Type B pancreatic cell (in vitro differentiated cells): ENCODE measurements at regions not wholly inside any gene's neighbourhood (a gene's known extent, or its start where the extent isn't known, plus 50 kb on each side); places are given as distances from the start of the nearest gene placed in this dataset.

Experiments
- DNase-seq: peaks from one replicate; pipeline ENCODE4 v3.0.0; 2021; ENCODE audit warnings: mixed read lengths; ENCODE audit not compliant: unreplicated experiment; ENCODE audit errors: extremely low spot score
- H3K27ac Mint-ChIP-seq: 2 replicates; pipeline ENCODE4 v1.8.0; 2021; ENCODE audit warnings: mild to moderate bottlenecking, mixed read lengths
- H3K27me3 Mint-ChIP-seq: 2 replicates; pipeline ENCODE4 v1.8.0; 2021; ENCODE audit warnings: mixed read lengths
- H3K36me3 Mint-ChIP-seq: 2 replicates; pipeline ENCODE4 v1.8.0; 2021; ENCODE audit warnings: mixed read lengths
- H3K4me1 Mint-ChIP-seq: one replicate; pipeline ENCODE4 v1.8.0; 2021; ENCODE audit warnings: mixed read lengths; ENCODE audit not compliant: unreplicated experiment
- H3K4me3 Mint-ChIP-seq: 2 replicates; pipeline ENCODE4 v1.8.0; 2021; ENCODE audit warnings: mild to moderate bottlenecking, mixed read lengths
- H3K9me3 Mint-ChIP-seq: 2 replicates; pipeline ENCODE4 v1.8.0; 2021; ENCODE audit warnings: mixed read lengths
- TF ChIP-seq, protein P1 (sequence below): fragments of 200-600 bp; sonication (generic); conservative IDR thresholded peaks from 2 replicates; pipeline ENCODE4 v1.5.0; 2021; ENCODE audit warnings: antibody characterized with exemption, mild to moderate bottlenecking

DNA sequence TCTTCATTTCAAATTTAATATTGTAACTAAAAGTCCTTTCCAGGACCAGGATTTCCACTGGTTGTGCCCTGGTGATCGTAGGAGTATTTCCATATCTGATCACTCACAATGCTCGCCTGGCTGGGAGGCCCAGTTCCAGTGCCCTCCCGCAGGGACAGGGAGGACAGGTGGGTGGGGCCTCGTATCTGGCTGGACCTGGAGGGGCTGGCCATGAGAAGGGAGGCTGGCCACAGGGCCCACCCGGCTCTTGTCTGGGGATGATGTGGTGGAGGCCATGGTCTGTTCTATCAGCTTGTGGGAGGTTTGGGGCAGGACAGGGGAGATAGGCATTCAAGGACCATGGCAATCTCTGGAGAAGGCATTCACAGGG is 286.4 kb downstream of the GADD45G start:
- Mint-ChIP-seq H3K9me3 (no peaks in the 10 kb centered on the region), H3K36me3 (no peaks in the 10 kb centered on the region), H3K27me3 (no peaks in the 10 kb centered on the region), H3K27ac (no peak overlapping the region), H3K4me1 (no peaks in the 10 kb centered on the region), H3K4me3 (no peak overlapping the region)
- TF ChIP-seq, protein P1, sequence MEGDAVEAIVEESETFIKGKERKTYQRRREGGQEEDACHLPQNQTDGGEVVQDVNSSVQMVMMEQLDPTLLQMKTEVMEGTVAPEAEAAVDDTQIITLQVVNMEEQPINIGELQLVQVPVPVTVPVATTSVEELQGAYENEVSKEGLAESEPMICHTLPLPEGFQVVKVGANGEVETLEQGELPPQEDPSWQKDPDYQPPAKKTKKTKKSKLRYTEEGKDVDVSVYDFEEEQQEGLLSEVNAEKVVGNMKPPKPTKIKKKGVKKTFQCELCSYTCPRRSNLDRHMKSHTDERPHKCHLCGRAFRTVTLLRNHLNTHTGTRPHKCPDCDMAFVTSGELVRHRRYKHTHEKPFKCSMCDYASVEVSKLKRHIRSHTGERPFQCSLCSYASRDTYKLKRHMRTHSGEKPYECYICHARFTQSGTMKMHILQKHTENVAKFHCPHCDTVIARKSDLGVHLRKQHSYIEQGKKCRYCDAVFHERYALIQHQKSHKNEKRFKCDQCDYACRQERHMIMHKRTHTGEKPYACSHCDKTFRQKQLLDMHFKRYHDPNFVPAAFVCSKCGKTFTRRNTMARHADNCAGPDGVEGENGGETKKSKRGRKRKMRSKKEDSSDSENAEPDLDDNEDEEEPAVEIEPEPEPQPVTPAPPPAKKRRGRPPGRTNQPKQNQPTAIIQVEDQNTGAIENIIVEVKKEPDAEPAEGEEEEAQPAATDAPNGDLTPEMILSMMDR = no peak
- no peak for DNase-seq

DNA sequence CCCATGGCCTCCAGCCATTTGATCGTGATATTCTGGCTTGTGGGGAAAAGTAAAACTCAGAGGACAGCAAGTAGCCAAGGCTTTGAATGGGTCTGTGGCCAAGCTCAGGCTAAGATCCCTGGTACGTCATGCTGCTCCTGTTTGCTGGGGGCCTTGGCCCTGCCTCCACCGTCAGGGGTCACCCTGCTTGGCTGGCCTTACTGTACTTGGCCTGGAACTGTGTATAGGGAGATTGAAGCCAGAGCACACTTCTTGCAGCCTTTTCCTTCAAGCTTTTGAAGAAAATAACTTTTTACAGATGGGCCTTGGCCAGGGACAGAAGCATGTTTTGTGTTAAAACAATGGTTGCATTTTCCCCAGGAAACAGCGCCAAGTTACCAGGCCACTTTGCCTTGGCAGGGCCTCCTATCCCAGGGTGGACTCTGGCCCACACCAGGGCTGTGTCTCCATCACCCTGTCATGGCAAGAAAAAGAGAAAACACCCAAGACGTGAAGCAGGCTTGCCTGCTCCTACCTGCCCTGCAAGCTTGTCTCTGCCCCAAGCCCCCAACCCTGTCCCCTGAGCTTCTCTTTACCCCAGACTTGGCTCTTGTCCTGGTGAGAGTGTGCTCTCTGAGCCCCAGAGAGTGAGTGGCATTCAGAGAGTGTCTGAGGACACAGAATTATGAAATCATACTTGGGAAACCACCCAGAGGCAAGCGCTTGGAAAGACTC is 286.9 kb downstream of the GADD45G start:
- no peak for DNase-seq
- H3K27ac Mint-ChIP-seq = no peak overlapping the region
- H3K4me1 Mint-ChIP-seq = no peaks in the 10 kb centered on the region
- no peaks in the 10 kb centered on the region for H3K9me3 Mint-ChIP-seq
- no peak overlapping the region for H3K4me3 Mint-ChIP-seq
- TF ChIP-seq, protein P1 = no peak
- H3K27me3 Mint-ChIP-seq = no peaks in the 10 kb centered on the region
- no peaks in the 10 kb centered on the region for H3K36me3 Mint-ChIP-seq

DNA sequence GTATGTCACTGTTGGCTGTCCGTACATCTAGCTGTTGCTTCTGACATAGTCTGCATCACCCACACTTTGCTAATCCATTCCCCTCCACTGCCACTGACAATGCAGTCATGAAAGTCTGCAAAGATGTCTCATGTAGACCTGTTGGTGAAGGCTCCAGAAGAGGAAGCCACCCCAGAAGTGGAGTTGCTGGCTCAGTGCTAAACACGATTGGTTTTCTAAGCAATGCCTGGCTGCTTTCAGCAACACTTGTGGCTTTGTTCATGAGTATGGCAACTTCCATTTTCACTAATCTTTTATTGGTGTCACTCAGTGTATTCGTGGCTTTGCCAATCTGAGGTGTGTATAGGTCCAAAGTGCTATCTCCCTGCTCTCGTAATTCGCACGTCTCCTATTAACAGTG is 288.1 kb downstream of the GADD45G start:
- H3K27me3 Mint-ChIP-seq = no peaks in the 10 kb centered on the region
- TF ChIP-seq, protein P1 = no peak
- no peaks in the 10 kb centered on the region for H3K36me3 Mint-ChIP-seq
- no peak overlapping the region for H3K4me3 Mint-ChIP-seq
- H3K9me3 Mint-ChIP-seq = no peaks in the 10 kb centered on the region
- no peak for DNase-seq
- no peak overlapping the region for H3K27ac Mint-ChIP-seq
- H3K4me1 Mint-ChIP-seq = no peaks in the 10 kb centered on the region

DNA sequence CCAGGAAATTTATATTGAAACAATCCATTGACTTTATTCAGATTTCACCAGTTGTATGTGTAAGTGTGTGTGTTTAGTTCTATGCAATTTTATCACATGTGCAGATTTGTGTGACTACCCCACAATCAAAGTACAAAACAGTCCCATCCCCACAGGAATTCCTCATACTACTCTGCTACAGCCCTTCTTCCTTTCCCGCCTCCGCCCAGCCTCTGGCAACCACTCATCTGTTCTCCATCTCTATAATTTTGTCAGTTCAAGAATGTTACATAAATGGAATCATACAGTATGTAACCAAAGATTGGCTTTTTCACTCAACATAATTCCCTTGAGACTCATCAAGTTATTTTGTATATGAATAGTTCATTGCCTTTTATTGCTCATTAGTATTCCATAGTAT is 289.1 kb downstream of the GADD45G start:
- H3K9me3 Mint-ChIP-seq = no peaks in the 10 kb centered on the region
- H3K36me3 Mint-ChIP-seq = no peaks in the 10 kb centered on the region
- TF ChIP-seq, protein P1 = no peak
- no peak for DNase-seq
- H3K4me3 Mint-ChIP-seq = no peak overlapping the region
- H3K4me1 Mint-ChIP-seq = no peaks in the 10 kb centered on the region
- no peaks in the 10 kb centered on the region for H3K27me3 Mint-ChIP-seq
- H3K27ac Mint-ChIP-seq = no peak overlapping the region

DNA sequence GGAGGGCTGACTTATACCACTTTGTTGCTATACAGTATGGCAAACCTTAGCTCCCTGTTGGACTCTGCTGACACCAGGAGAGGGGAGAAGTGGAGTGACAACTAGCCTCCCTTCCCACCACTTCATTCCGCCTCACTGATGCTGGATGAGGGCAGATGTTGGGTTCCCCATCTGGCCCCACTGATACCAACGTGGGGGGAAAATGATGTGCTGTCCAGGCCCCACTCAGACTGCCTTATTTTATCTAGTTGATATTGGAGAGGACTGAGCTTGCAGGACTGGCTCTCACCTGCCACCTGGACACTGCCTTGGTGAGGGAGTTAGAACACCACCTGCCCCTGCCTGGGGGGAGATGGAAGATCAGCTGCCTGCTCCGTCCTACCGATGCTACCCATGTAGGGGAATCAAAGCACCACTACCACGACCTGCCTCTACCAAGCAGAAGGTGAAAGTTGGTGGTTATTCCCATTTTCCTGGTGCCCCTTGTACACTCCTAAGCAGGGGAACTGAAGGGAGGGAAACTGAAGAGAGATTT is 292.1 kb downstream of the GADD45G start:
- Mint-ChIP-seq H3K9me3 (no peaks in the 10 kb centered on the region), H3K27ac (no peak overlapping the region), H3K36me3 (no peaks in the 10 kb centered on the region), H3K4me1 (peaks cover 5% of the 10 kb centered on the region), H3K27me3 (peaks cover 7% of the 10 kb centered on the region), H3K4me3 (no peak overlapping the region)
- no peak for DNase-seq
- TF ChIP-seq, protein P1 = no peak

DNA sequence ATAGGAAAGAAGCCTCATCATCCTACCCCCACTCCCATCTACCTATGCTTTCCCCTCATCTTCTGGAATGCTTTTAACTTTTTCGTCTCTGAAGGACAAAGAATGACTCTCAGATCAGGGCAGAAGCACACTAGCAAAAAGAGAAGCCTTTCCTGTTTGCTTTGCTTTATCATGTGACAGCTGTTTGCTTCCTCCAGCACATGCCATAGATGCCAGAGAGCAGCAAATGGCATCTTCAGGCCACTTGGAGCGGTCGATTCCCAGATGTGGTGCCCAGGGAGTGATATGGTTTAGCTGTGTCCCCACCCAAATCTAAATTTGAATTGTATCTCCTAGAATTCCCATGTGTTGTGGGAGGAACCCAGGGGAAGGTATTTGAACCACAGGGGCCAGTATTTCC is 294.8 kb downstream of the GADD45G start:
- no peak overlapping the region for H3K4me3 Mint-ChIP-seq
- H3K27ac Mint-ChIP-seq = no peak overlapping the region
- no peak for DNase-seq

More for the DNA sequence above, 294.8 kb downstream of the GADD45G start:
- H3K36me3 Mint-ChIP-seq = no peaks in the 10 kb centered on the region
- TF ChIP-seq, protein P1 = no peak
- H3K9me3 Mint-ChIP-seq = no peaks in the 10 kb centered on the region
- peaks cover 7% of the 10 kb centered on the region for H3K27me3 Mint-ChIP-seq
- peaks cover 16% of the 10 kb centered on the region for H3K4me1 Mint-ChIP-seq
